ENCODE measurements at regions not wholly inside any gene's neighbourhood (a gene's known extent, or its start where the extent isn't known, plus 50 kb on each side); places are given as distances from the start of the nearest gene placed in this dataset.
"Not testable (repeated sequence)": the region's sequence is repeated elsewhere in the genome, so short reads cannot be mapped to it uniquely, and the experiment has no call there.

GRCh38 chr3:153866901-153867300 lies 254.3 kb upstream of the ARHGEF26 start:
- H3K4me3 ChIP-seq (ENCODE audit: low read depth in 2 of 2, low read length in 2 of 2), result no peak overlapping the region
- ATAC-seq, result no peak
- no peaks in the 10 kb centered on the region for H3K4me1 ChIP-seq (ENCODE audit: control insufficient read depth, insufficient read depth, low read length)
- H3K9me3 ChIP-seq (ENCODE audit: control insufficient read depth, insufficient read depth, low read depth, low read length), result no peaks in the 10 kb centered on the region
- no peaks in the 10 kb centered on the region for H3K36me3 ChIP-seq (ENCODE audit: control insufficient read depth, insufficient read depth, low read length)
- POLR2A ChIA-PET, result no interaction called here
- no peaks in the 10 kb centered on the region for H3K27me3 ChIP-seq (ENCODE audit: control insufficient read depth, insufficient read depth, low read length)
- CTCF ChIA-PET, result no interaction called here
- intact Hi-C loops (cut with micrococcal nuclease; ENCODE audit: unreplicated experiment) (no loop called here), in situ Hi-C loops (cut with HindIII; ENCODE audit: low pct_unique_long_range_greater_than_20kb, low sequenced_read_pairs) (no loop called here)
- BruUV-seq (replicated peaks), result no TSS peak
- no peak for TF ChIP-seq SIN3A (IDR thresholded peaks at IDR 0.05; ENCODE audit: borderline replicate concordance, insufficient read depth, low read depth, low read length)
- no peak for TF ChIP-seq POLR2AphosphoS5 (IDR thresholded peaks at IDR 0.05; ENCODE audit: low read depth, low read length)
- no peak for TF ChIP-seq CTCF (IDR thresholded peaks at IDR 0.05)
- no peak for TF ChIP-seq REST (IDR thresholded peaks at IDR 0.05; ENCODE audit: insufficient read depth in 1 of 2, low read depth in 2 of 2, low read length in 1 of 2)
- no peak overlapping the region for H3K27ac ChIP-seq (ENCODE audit: low read length)
- no peak for DNase-seq (ENCODE audit: low read depth, low spot score)

- H3K27ac ChIP-seq (ENCODE audit: low read length); CTCF ChIA-PET; intact Hi-C loops (cut with micrococcal nuclease; ENCODE audit: unreplicated experiment); H3K36me3 ChIP-seq (ENCODE audit: control insufficient read depth, insufficient read depth, low read length); BruUV-seq (replicated peaks); H3K27me3 ChIP-seq (ENCODE audit: control insufficient read depth, insufficient read depth, low read length); H3K4me3 ChIP-seq (ENCODE audit: low read depth in 2 of 2, low read length in 2 of 2); H3K4me1 ChIP-seq (ENCODE audit: control insufficient read depth, insufficient read depth, low read length); in situ Hi-C loops (cut with HindIII; ENCODE audit: low pct_unique_long_range_greater_than_20kb, low sequenced_read_pairs); ATAC-seq; POLR2A ChIA-PET; DNase-seq (ENCODE audit: low read depth, low spot score); H3K9me3 ChIP-seq (ENCODE audit: control insufficient read depth, insufficient read depth, low read depth, low read length): not testable (repeated sequence)
Observed at GRCh38 chr3:153874348-153874747, 246.8 kb upstream of the ARHGEF26 start.

- POLR2A ChIA-PET, result no interaction called here
- intact Hi-C loops (cut with micrococcal nuclease; ENCODE audit: unreplicated experiment) (no loop called here), in situ Hi-C loops (cut with HindIII; ENCODE audit: low pct_unique_long_range_greater_than_20kb, low sequenced_read_pairs) (no loop called here)
- no peaks in the 10 kb centered on the region for H3K27me3 ChIP-seq (ENCODE audit: control insufficient read depth, insufficient read depth, low read length)
- H3K9me3 ChIP-seq (ENCODE audit: control insufficient read depth, insufficient read depth, low read depth, low read length), result no peaks in the 10 kb centered on the region; the same call in 1 of the 2 replicates
- DNase-seq (ENCODE audit: low read depth, low spot score), result no peak
- H3K4me1 ChIP-seq (ENCODE audit: control insufficient read depth, insufficient read depth, low read length), result no peaks in the 10 kb centered on the region
- H3K4me3 ChIP-seq (ENCODE audit: low read depth in 2 of 2, low read length in 2 of 2), result no peak overlapping the region
- BruUV-seq (replicated peaks), result no TSS peak
- no peak for TF ChIP-seq TCF7L2 (IDR thresholded peaks at IDR 0.05; ENCODE audit: low read depth, low read length)
- CTCF ChIA-PET, result no interaction called here
- no peak overlapping the region for H3K27ac ChIP-seq (ENCODE audit: low read length)
- H3K36me3 ChIP-seq (ENCODE audit: control insufficient read depth, insufficient read depth, low read length), result no peaks in the 10 kb centered on the region
- no peak for ATAC-seq
Observed at GRCh38 chr3:153880493-153880892, 240.7 kb upstream of the ARHGEF26 start.

Measured in Panc1 (cell line).